Heart left ventricle (tissue), 13 donors: ENCODE measurements at regions not wholly inside any gene's neighbourhood (a gene's known extent, or its start where the extent isn't known, plus 50 kb on each side); places are given as distances from the start of the nearest gene placed in this dataset.

Experiments used
- POLR2A ChIP-seq, 2 donors: fragments of 450-650 bp; IDR thresholded peaks; one replicate each; pipeline ENCODE4 v1.6.1; 2017; ENCODE audit warnings: antibody characterized with exemption in 2 of 2, mild to moderate bottlenecking in 2 of 2, moderate library complexity in 2 of 2
- TF ChIP-seq, protein P1 (sequence below), 12 donors: fragments of 200-600 bp; sonication (generic) in 4 of 12; IDR thresholded peaks; one replicate each; pipeline versions ENCODE4 v1.5.0 to v1.8.0; 2018 to 2022; ENCODE audit warnings: antibody characterized with exemption in 12 of 12, mild to moderate bottlenecking in 5 of 12
- donor health status: ischemic (EF 13 %, LVEDD 7.1; RV severe dilation, severe dysfunction).
- donor health status: DM: no; HTN: yes; CAD: no.
- donor health status: DM: no; HTN: no; CAD: no.
- donor health status: ischemic (EF 25% LVEDD 6.9; RV normal size, moderate dysfunction).
- donor health status: ischemic (EF 25% LVEDD 5.7; RV mildly dilated, moderate dysfunction).
- donor health status: ischemic (EF 35%, LVEDD 5.7; RV mildly dilated, moderate dysfunction).
- donor health status: nonischemic (EF 11% LVEDD 7.7; RV severe dilation, severe dysfunction).
- donor health status: DM: yes; HTN: yes; CAD: no.
- donor health status: PGD.
- donor health status: ischemic (EF 29% LVEDD 5.4; RV normal size, mild dysfunction).
- donor health status: nonischemic (EF 23%, LVEDD 6.1; RV moderate dilation, normal function).

DNA sequence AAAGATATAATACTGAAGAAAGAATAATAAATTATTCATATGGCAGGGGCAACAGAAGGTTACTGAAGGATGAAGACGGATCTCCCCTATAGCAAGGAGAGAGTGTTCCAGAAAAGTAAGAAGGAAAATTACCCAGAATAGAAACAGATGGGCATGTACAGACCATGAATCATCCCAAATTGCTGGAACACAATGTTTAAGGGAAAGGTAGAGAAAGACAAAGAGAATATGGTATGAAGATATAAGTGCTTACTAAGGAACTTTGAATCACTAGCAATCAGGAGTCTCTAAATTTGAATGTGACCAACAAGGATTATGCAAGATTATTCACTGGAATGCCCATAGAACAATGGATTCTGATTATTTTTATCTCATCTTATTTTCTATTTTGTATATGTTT, 375.4 kb downstream of the COL11A1 start:
- TF ChIP-seq, protein P1, sequence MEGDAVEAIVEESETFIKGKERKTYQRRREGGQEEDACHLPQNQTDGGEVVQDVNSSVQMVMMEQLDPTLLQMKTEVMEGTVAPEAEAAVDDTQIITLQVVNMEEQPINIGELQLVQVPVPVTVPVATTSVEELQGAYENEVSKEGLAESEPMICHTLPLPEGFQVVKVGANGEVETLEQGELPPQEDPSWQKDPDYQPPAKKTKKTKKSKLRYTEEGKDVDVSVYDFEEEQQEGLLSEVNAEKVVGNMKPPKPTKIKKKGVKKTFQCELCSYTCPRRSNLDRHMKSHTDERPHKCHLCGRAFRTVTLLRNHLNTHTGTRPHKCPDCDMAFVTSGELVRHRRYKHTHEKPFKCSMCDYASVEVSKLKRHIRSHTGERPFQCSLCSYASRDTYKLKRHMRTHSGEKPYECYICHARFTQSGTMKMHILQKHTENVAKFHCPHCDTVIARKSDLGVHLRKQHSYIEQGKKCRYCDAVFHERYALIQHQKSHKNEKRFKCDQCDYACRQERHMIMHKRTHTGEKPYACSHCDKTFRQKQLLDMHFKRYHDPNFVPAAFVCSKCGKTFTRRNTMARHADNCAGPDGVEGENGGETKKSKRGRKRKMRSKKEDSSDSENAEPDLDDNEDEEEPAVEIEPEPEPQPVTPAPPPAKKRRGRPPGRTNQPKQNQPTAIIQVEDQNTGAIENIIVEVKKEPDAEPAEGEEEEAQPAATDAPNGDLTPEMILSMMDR (IDR thresholded peaks at IDR 0.05) = no peak
- no peak for TF ChIP-seq POLR2A (IDR thresholded peaks at IDR 0.05)
